GM10266 (cell line): ENCODE measurements at regions not wholly inside any gene's neighbourhood (a gene's known extent, or its start where the extent isn't known, plus 50 kb on each side); places are given as distances from the start of the nearest gene placed in this dataset.

Experiments
- DNase-seq: peaks from one replicate; pipeline ENCODE4 v3.0.0; 2012; ENCODE audit errors: extremely low spot score
- CTCF ChIP-seq: IDR thresholded peaks from 2 replicates; pipeline ENCODE4 v1.5.1; 2012; ENCODE audit warnings: mild to moderate bottlenecking, low read depth; ENCODE audit not compliant: control insufficient read depth, insufficient read depth; ENCODE audit errors: missing control alignments

DNA sequence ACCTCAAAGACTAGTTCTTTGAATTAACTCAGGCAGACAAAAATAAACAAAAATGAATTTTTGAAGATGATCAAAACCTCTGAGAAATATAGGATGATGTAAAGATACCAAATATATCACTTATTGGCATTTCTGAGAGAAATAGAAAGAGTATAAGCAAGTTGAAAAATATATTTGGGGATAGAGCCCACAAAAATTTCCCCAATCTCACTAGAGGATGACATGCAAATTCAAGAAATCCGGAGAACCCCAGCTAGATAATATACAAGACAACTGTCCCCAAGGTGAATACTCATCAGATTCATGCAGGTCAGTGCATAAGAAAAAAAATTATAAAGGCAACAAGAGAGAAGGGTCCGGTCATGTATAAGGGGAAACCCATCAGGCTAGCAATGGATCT lies 129.1 kb downstream of the CXXC4 start:
- no peak for TF ChIP-seq CTCF
- no peak for DNase-seq

- DNase-seq = no peak
These were observed 141.2 kb downstream of the CXXC4 start for GRCh38 chr4:104353481-104353880.

DNA sequence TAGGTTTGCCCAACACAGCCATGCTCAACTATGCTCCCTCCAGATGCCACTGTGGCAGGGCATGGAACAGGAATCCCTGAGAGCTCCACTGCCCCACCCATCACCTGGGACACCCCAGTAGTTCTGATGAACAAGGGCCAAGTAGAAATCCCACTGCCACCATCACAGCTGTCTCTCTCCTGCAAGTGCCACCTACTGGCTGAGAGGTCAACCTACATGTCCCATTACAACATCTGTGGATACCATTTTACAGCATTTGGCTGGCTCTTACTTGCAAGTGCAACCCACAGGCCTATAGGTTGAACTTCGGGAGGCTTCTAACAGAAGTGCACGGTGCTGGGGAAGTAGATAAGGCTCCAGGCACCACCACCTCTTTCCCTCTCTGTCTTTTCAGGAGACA lies 142.5 kb downstream of the CXXC4 start:
- TF ChIP-seq CTCF = no peak
- no peak for DNase-seq

More at GRCh38 chr4:104353481-104353880, 141.2 kb downstream of the CXXC4 start:
- no peak for TF ChIP-seq CTCF

GRCh38 chr4:104351706-104352105 lies 143.0 kb downstream of the CXXC4 start:
- no peak for TF ChIP-seq CTCF
- no peak for DNase-seq

- no peak for DNase-seq
- no peak for TF ChIP-seq CTCF
These were observed 149.0 kb downstream of the CXXC4 start for GRCh38 chr4:104345598-104346242.

- no peak for TF ChIP-seq CTCF
- no peak for DNase-seq
These were observed 150.2 kb downstream of the CXXC4 start for GRCh38 chr4:104344342-104344980.

GRCh38 chr4:104334410-104334809 lies 160.3 kb downstream of the CXXC4 start:
- no peak for DNase-seq
- no peak for TF ChIP-seq CTCF
